Liver (tissue), 3 donors: ENCODE measurements at regions not wholly inside any gene's neighbourhood (a gene's known extent, or its start where the extent isn't known, plus 50 kb on each side); places are given as distances from the start of the nearest gene placed in this dataset.

Experiments used
- FOXA1 ChIP-seq: IDR thresholded peaks from 2 replicates; pipeline ENCODE4 v1.6.1; 2016; ENCODE audit warnings: antibody characterized with exemption
- GABPA ChIP-seq, 2 donors: IDR thresholded peaks in 1 of 2; conservative IDR thresholded peaks in 1 of 2; 2 replicates each; pipeline ENCODE4 v1.6.1; 2016; ENCODE audit warnings: antibody characterized with exemption in 2 of 2, mild to moderate bottlenecking in 1 of 2, moderate library complexity in 1 of 2
- HNF4A ChIP-seq, 2 donors: conservative IDR thresholded peaks; 2 replicates each; pipeline ENCODE4 v1.6.1; 2016; ENCODE audit warnings: antibody characterized with exemption in 2 of 2, mild to moderate bottlenecking in 2 of 2
- HNF4G ChIP-seq: IDR thresholded peaks from 2 replicates; pipeline ENCODE4 v1.6.1; 2016; ENCODE audit warnings: antibody characterized with exemption
- NR2F2 ChIP-seq: IDR thresholded peaks from 2 replicates; pipeline ENCODE4 v1.6.1; 2016; ENCODE audit warnings: antibody characterized with exemption
- RAD21 ChIP-seq, 2 donors: IDR thresholded peaks; 2 replicates each; pipeline ENCODE4 v1.6.1; 2016; ENCODE audit warnings: antibody characterized with exemption in 2 of 2, mild to moderate bottlenecking in 2 of 2
- REST ChIP-seq: IDR thresholded peaks from 2 replicates; pipeline ENCODE4 v1.6.1; 2016; ENCODE audit warnings: antibody characterized with exemption, mild to moderate bottlenecking
- SP1 ChIP-seq: IDR thresholded peaks from 2 replicates; pipeline ENCODE4 v1.6.1; 2018; ENCODE audit warnings: antibody characterized with exemption, mild to moderate bottlenecking
- TAF1 ChIP-seq: conservative IDR thresholded peaks from 2 replicates; pipeline ENCODE4 v1.6.1; 2016; ENCODE audit warnings: antibody characterized with exemption, mild to moderate bottlenecking
- YY1 ChIP-seq: IDR thresholded peaks from 2 replicates; pipeline ENCODE4 v1.6.1; 2016; ENCODE audit warnings: antibody characterized with exemption, mild to moderate bottlenecking
- ZBTB33 ChIP-seq: IDR thresholded peaks from 2 replicates; pipeline ENCODE4 v1.6.1; 2016; ENCODE audit warnings: antibody characterized with exemption
- TF ChIP-seq, protein P1 (sequence below): fragments of 150-350 bp; IDR thresholded peaks from 2 replicates; pipeline ENCODE4 v1.5.1; 2017; ENCODE audit warnings: improper control_type of control experiment, low read depth, low read length; ENCODE audit not compliant: missing input control
- TF ChIP-seq, protein P2 (sequence below): IDR thresholded peaks from 2 replicates; pipeline ENCODE4 v1.6.1; 2016; ENCODE audit warnings: antibody characterized with exemption
- donor health status: healthy.
- donor health status: healthy.

- TF ChIP-seq, protein P1, sequence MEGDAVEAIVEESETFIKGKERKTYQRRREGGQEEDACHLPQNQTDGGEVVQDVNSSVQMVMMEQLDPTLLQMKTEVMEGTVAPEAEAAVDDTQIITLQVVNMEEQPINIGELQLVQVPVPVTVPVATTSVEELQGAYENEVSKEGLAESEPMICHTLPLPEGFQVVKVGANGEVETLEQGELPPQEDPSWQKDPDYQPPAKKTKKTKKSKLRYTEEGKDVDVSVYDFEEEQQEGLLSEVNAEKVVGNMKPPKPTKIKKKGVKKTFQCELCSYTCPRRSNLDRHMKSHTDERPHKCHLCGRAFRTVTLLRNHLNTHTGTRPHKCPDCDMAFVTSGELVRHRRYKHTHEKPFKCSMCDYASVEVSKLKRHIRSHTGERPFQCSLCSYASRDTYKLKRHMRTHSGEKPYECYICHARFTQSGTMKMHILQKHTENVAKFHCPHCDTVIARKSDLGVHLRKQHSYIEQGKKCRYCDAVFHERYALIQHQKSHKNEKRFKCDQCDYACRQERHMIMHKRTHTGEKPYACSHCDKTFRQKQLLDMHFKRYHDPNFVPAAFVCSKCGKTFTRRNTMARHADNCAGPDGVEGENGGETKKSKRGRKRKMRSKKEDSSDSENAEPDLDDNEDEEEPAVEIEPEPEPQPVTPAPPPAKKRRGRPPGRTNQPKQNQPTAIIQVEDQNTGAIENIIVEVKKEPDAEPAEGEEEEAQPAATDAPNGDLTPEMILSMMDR, result no peak
- TF ChIP-seq YY1, result no peak
- no peak for TF ChIP-seq TAF1
- no peak for TF ChIP-seq NR2F2
- TF ChIP-seq, protein P2, sequence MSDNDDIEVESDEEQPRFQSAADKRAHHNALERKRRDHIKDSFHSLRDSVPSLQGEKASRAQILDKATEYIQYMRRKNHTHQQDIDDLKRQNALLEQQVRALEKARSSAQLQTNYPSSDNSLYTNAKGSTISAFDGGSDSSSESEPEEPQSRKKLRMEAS, result no peak
- TF ChIP-seq HNF4A (conservative IDR thresholded peaks at IDR 0.05), result no peak
- no peak for TF ChIP-seq GABPA (IDR thresholded peaks at IDR 0.05 in 1 of 2, conservative IDR thresholded peaks at IDR 0.05 in 1 of 2)
- TF ChIP-seq SP1, result no peak
- TF ChIP-seq RAD21 (IDR thresholded peaks at IDR 0.05), result no peak
- TF ChIP-seq REST, result no peak
- no peak for TF ChIP-seq ZBTB33
- no peak for TF ChIP-seq HNF4G
- no peak for TF ChIP-seq FOXA1
These were observed 463.2 kb downstream of the TMEM114 start for GRCh38 chr16:8127070-8127469.
